Esophagus squamous epithelium (tissue), 4 donors: ENCODE measurements at regions not wholly inside any gene's neighbourhood (a gene's known extent, or its start where the extent isn't known, plus 50 kb on each side); places are given as distances from the start of the nearest gene placed in this dataset.

Experiments
- CTCF ChIP-seq, 6 experiments: fragments of 450-650 bp in 4 of 6; fragments of 200-600 bp in 2 of 6; sonication (generic) in 2 of 6; IDR thresholded peaks; one replicate each; pipeline ENCODE4 v1.5.1; 2016 to 2019; ENCODE audit warnings: antibody characterized with exemption in 6 of 6, mild to moderate bottlenecking in 4 of 6, moderate library complexity in 4 of 6
- POLR2A ChIP-seq, 4 donors: fragments of 450-650 bp; IDR thresholded peaks; one replicate each; pipeline ENCODE4 v1.6.1; 2017; ENCODE audit warnings: antibody characterized with exemption in 4 of 4, mild to moderate bottlenecking in 4 of 4, moderate library complexity in 3 of 4

GRCh38 chr6:100965067-100965466 is 83.9 kb upstream of the ASCC3 start:
- TF ChIP-seq CTCF (IDR thresholded peaks at IDR 0.05) (no peak), POLR2A (IDR thresholded peaks at IDR 0.05) (no peak)
